ENCODE measurements at regions not wholly inside any gene's neighbourhood (a gene's known extent, or its start where the extent isn't known, plus 50 kb on each side); places are given as distances from the start of the nearest gene placed in this dataset.

- DNase-seq (ENCODE audit: low read depth, low spot score) = no peak
- no peak overlapping the region for H3K4me3 ChIP-seq (ENCODE audit: low read depth, low read length)
- in situ Hi-C loops (cut with HindIII; ENCODE audit: low sequenced_read_pairs) = no loop called here
- TF ChIP-seq CTCF (IDR thresholded peaks at IDR 0.05; ENCODE audit: low read depth, low read length) = no peak
These were observed 88.7 kb downstream of the IGLL5 start for GRCh38 chr22:22976033-22976922.

GRCh38 chr22:22977479-22978200 lies 90.0 kb downstream of the IGLL5 start:
- H3K4me3 ChIP-seq (ENCODE audit: low read depth, low read length) = no peak overlapping the region
- in situ Hi-C loops (cut with HindIII; ENCODE audit: low sequenced_read_pairs) = no loop called here
- DNase-seq (ENCODE audit: low read depth, low spot score) = no peak
- no peak for TF ChIP-seq CTCF (IDR thresholded peaks at IDR 0.05; ENCODE audit: low read depth, low read length)

GRCh38 chr22:22978637-22979036 lies 91.0 kb downstream of the IGLL5 start:
- in situ Hi-C loops (cut with HindIII; ENCODE audit: low sequenced_read_pairs) = no loop called here
- H3K4me3 ChIP-seq (ENCODE audit: low read depth, low read length) = no peak overlapping the region
- DNase-seq (ENCODE audit: low read depth, low spot score) = no peak
- no peak for TF ChIP-seq CTCF (IDR thresholded peaks at IDR 0.05; ENCODE audit: low read depth, low read length)

- no peak overlapping the region for H3K4me3 ChIP-seq (ENCODE audit: low read depth, low read length)
- no peak for TF ChIP-seq CTCF (IDR thresholded peaks at IDR 0.05; ENCODE audit: low read depth, low read length)
- DNase-seq (ENCODE audit: low read depth, low spot score) = no peak
- in situ Hi-C loops (cut with HindIII; ENCODE audit: low sequenced_read_pairs) = no loop called here
These were observed 91.1 kb upstream of the GNAZ start for GRCh38 chr22:22979121-22979724.

- TF ChIP-seq CTCF (IDR thresholded peaks at IDR 0.05; ENCODE audit: low read depth, low read length) = no peak
- no peak for DNase-seq (ENCODE audit: low read depth, low spot score)
- no peak overlapping the region for H3K4me3 ChIP-seq (ENCODE audit: low read depth, low read length)
- in situ Hi-C loops (cut with HindIII; ENCODE audit: low sequenced_read_pairs) = no loop called here
These were observed 90.4 kb upstream of the GNAZ start for GRCh38 chr22:22979954-22980353.

GRCh38 chr22:22981670-22982571 lies 88.4 kb upstream of the GNAZ start:
- H3K4me3 ChIP-seq (ENCODE audit: low read depth, low read length) = no peak overlapping the region
- no peak for DNase-seq (ENCODE audit: low read depth, low spot score)
- in situ Hi-C loops (cut with HindIII; ENCODE audit: low sequenced_read_pairs) = no loop called here
- TF ChIP-seq CTCF (IDR thresholded peaks at IDR 0.05; ENCODE audit: low read depth, low read length) = no peak
